ENCODE measurements at regions not wholly inside any gene's neighbourhood (a gene's known extent, or its start where the extent isn't known, plus 50 kb on each side); places are given as distances from the start of the nearest gene placed in this dataset.

GRCh38 chr3:5437783-5438323, 250.3 kb downstream of the EDEM1 start:
- 58 to 63% methylated on average over 3 of the region's 3 CpGs for WGBS, 2 donors
- Histone ChIP-seq H3K36me3 (no peaks in the 10 kb centered on the region), H3K9me3 (no peaks in the 10 kb centered on the region), H3K27me3 (no peaks in the 10 kb centered on the region), H3K4me1 (no peaks in the 10 kb centered on the region), H3K27ac (no peak overlapping the region), H3K4me3 (no peak overlapping the region)
- DNase-seq, result no peak
- TF ChIP-seq CTCF (IDR thresholded peaks at IDR 0.05) (no peak), POLR2A (IDR thresholded peaks at IDR 0.05) (no peak)
- intact Hi-C loops (cut with DNase I), result no loop called here

GRCh38 chr3:5441401-5441800, 253.9 kb downstream of the EDEM1 start:
- no peaks in the 10 kb centered on the region for H3K9me3 ChIP-seq
- H3K4me1 ChIP-seq, result no peaks in the 10 kb centered on the region
- intact Hi-C loops (cut with DNase I), result no loop called here
- H3K4me3 ChIP-seq, result no peak overlapping the region
- no peak overlapping the region for H3K27ac ChIP-seq
- WGBS, 2 donors, result 90 to 94% methylated on average over 1 of the region's 1 CpG
- TF ChIP-seq POLR2A (IDR thresholded peaks at IDR 0.05), result no peak
- no peak for TF ChIP-seq POLR2AphosphoS5 (IDR thresholded peaks at IDR 0.05)
- TF ChIP-seq EP300 (IDR thresholded peaks at IDR 0.05), result no peak
- TF ChIP-seq CTCF (IDR thresholded peaks at IDR 0.05), result no peak
- H3K36me3 ChIP-seq, result no peaks in the 10 kb centered on the region
- no peak for DNase-seq
- no peaks in the 10 kb centered on the region for H3K27me3 ChIP-seq

GRCh38 chr3:5442106-5442785, 254.7 kb downstream of the EDEM1 start:
- Histone ChIP-seq H3K4me3 (no peak overlapping the region), H3K27me3 (no peaks in the 10 kb centered on the region), H3K27ac (no peak overlapping the region), H3K36me3 (no peaks in the 10 kb centered on the region), H3K9me3 (no peaks in the 10 kb centered on the region), H3K4me1 (no peaks in the 10 kb centered on the region)
- 77 to 81% methylated on average over 4 of the region's 4 CpGs for WGBS, 2 donors
- no peak for DNase-seq
- intact Hi-C loops (cut with DNase I), result no loop called here
- TF ChIP-seq EP300 (IDR thresholded peaks at IDR 0.05), result no peak
- no peak for TF ChIP-seq POLR2A (IDR thresholded peaks at IDR 0.05)
- no peak for TF ChIP-seq CTCF (IDR thresholded peaks at IDR 0.05)
- no peak for TF ChIP-seq POLR2AphosphoS5 (IDR thresholded peaks at IDR 0.05)

- Histone ChIP-seq H3K4me1 (no peaks in the 10 kb centered on the region), H3K27me3 (no peaks in the 10 kb centered on the region), H3K9me3 (no peaks in the 10 kb centered on the region), H3K36me3 (no peaks in the 10 kb centered on the region), H3K27ac (no peak overlapping the region), H3K4me3 (no peak overlapping the region)
- intact Hi-C loops (cut with DNase I), result no loop called here
- no peak for DNase-seq
- TF ChIP-seq EP300 (IDR thresholded peaks at IDR 0.05) (no peak), CTCF (IDR thresholded peaks at IDR 0.05) (no peak), POLR2A (IDR thresholded peaks at IDR 0.05) (no peak), POLR2AphosphoS5 (IDR thresholded peaks at IDR 0.05) (no peak)
Observed at GRCh38 chr3:5442786-5443138, 255.3 kb downstream of the EDEM1 start.

- Histone ChIP-seq H3K4me1 (no peaks in the 10 kb centered on the region), H3K4me3 (no peak overlapping the region), H3K36me3 (no peaks in the 10 kb centered on the region), H3K27me3 (no peaks in the 10 kb centered on the region), H3K9me3 (no peaks in the 10 kb centered on the region), H3K27ac (no peak overlapping the region)
- no peak for TF ChIP-seq EP300 (IDR thresholded peaks at IDR 0.05)
- no peak for TF ChIP-seq POLR2AphosphoS5 (IDR thresholded peaks at IDR 0.05)
- no peak for TF ChIP-seq POLR2A (IDR thresholded peaks at IDR 0.05)
- TF ChIP-seq CTCF (IDR thresholded peaks at IDR 0.05), result no peak
- intact Hi-C loops (cut with DNase I), result no loop called here
- no peak for DNase-seq
- 90 to 93% methylated on average over 2 of the region's 2 CpGs for WGBS, 2 donors
Observed at GRCh38 chr3:5444253-5444652, 256.7 kb downstream of the EDEM1 start.
